Adipose tissue (tissue), 3 donors: ENCODE measurements at regions not wholly inside any gene's neighbourhood (a gene's known extent, or its start where the extent isn't known, plus 50 kb on each side); places are given as distances from the start of the nearest gene placed in this dataset.

Experiments used
- H3K27ac ChIP-seq: one replicate; pipeline ENCODE4 v1.5.1; 2013; ENCODE audit warnings: low read depth, low read length
- WGBS, 3 donors: extraction: QIAGEN DNeasy Blood & Tissue Kit; methylation state at CpG; one replicate each; pipeline ENCODE4 v1.1.7; 2013; 5-methylcytosine and 5-hydroxymethylcytosine counted together
- donor health status: healthy with polysubstance abuse.
- donor health status: Bipolar disorder and iron deficiency.
- donor health status: healthy.

DNA sequence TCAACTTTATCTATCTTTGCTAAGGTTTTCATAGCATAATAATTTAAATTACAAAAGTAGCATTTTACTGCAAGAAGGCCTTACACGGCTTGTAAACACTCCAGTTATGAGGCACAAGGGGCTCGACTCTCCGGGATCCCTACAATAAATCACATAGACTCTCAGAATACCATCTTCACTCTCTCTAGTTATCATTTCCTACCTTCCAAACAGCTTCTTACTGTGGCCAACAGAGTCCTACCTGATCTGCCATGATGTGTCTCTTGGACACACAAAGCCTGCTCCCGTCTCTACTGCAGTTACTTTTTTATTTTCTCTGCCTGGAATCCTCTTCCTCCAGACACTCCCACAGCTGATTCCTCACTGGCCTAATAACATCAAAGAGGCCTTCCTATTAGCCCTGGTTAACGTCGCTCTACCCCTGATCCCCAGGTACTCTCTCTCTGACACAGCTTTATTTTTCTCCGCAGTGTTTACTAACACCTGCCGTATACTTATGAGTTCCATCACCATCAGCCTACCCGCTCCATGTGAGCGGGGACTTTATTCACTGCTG lies 559.6 kb upstream of the DIPK2B start:
- 53 to 91% (median 77%) methylated on average over 10 of the region's 10 CpGs for WGBS, 3 donors
- no peak overlapping the region for H3K27ac ChIP-seq

DNA sequence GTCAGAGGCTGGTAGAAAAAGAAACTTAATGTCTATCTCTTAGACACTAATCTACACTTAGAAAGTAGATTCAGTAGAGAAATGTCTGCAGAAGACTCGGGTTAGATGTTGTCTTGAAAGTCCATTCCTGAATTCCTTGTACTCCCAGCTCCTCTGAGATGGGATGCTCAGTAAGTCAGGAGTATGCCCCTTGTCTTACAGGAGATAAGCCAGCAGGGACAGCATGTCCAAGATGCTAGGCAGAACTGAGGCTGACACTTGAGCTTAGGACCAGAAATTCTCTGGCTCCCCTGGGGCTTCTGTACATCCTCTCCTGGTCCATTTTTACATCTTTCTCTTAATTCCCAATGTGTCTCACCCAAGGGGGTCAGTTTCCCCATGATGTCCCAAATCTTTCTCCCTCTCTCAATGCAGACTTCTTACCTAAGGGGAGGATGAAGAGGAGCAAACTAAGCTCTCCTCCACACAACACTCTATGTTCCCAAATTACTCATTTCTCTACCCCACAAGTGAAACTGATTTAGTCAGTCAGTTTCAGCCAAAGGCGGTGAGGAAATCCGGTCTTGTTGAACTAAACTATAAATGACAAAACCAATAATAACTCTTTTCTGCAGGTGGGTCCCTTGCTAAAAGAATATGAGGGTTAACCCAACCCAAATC lies 558.2 kb upstream of the DIPK2B start:
- 46 to 73% (median 55%) methylated on average over 3 of the region's 3 CpGs for WGBS, 3 donors
- no peak overlapping the region for H3K27ac ChIP-seq

DNA sequence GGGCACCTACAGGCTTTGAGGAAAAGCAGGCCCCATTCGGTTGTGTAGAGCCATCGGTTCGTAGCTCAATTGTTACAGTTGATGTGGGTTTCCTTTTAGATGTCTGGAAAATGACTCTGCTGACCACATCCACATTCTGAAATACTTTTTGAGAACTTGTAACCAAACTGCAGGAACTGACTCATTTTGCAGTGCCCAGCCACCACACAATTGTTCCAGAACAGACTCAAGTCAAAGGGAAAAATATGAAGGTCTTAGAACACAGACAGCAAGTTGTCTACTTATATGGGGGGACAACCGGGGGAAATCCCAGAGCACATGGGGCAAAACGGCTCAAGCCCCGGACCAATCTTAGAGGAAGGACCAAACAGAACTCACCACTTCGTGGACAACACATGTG lies 557.6 kb upstream of the DIPK2B start:
- H3K27ac ChIP-seq = no peak overlapping the region
- 40 to 62% (median 52%) methylated on average over 7 of the region's 7 CpGs for WGBS, 3 donors

DNA sequence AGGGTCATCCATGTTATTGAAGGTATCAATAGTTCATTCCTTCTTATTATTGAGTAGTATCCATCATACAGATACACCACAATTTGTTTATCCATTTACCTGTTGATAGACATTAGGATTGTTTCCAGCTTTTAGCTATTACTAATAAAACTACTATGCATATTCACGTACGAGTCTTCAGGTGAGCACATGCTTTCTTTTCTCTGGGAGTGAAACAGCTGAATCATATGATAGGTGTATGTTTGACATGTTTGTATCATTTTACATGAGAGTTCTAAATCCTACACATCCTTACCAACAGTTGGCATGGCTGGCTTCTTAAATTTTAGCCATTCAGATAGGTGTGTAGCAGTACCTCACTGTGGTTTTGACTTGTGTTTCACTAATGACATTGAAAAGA lies 556.6 kb upstream of the DIPK2B start:
- 82 to 95% (median 84%) methylated on average over 2 of the region's 2 CpGs for WGBS, 3 donors
- no peak overlapping the region for H3K27ac ChIP-seq

DNA sequence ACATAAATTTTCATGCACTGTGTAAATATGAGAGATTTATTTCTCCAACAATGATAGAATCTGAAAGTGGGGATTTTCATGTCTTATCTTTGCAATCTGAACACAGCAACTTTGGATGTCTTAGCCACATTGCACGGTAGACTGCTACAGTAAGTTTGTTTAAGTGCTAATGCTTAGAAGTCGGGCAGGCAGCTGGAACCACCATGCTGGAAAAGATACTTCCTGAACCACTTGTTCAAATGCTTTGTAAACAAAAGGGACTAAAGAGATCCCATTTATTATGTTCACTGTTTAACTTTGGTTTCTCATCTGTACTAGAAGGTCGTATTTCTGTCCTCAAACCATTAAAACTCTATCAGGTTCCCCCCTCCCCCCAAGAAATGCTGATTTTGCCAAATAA lies 555.9 kb upstream of the DIPK2B start:
- 33 to 39% (median 34%) methylated on average over 3 of the region's 3 CpGs for WGBS, 3 donors
- H3K27ac ChIP-seq = no peak overlapping the region

DNA sequence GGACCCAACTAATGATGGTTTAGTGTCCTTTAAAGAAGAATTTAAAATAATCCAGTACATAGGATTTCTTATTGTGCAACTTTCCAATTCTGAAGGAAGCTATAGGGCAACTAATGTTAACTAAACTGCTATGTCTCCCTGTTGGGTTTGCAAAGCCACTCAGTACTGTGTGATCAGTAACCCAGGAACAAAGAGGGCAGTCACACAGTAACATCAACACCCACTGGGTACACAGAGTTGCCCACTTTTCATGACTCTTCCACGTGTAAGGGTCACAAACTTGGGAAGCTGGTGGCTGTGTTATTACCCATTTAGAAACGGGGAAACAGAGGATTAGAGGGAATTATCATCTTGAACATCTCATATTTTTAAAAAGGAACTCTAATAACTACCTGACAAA lies 555.0 kb upstream of the DIPK2B start:
- 49 to 70% (median 63%) methylated on average over 2 of the region's 2 CpGs for WGBS, 3 donors
- no peak overlapping the region for H3K27ac ChIP-seq

DNA sequence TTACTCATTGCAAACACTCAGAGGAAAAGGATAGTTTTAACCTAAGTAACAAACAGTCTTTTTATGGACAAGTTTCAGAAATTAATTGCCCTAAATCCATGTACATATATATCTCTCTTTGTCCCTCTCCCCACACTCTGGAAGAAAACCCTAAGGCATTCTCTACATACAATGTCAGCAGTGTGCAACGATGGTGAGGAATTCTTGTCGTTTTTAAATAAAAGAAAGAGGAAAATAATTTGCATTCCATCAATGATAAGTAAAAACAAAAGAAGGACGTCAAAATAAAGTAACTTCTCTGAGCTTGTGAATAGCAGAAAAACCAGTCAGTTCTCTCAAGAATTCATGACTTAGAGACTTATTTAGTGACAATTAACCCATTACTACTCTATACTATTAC lies 550.5 kb upstream of the DIPK2B start:
- 31 to 49% (median 40%) methylated on average over 3 of the region's 3 CpGs for WGBS, 3 donors
- no peak overlapping the region for H3K27ac ChIP-seq

DNA sequence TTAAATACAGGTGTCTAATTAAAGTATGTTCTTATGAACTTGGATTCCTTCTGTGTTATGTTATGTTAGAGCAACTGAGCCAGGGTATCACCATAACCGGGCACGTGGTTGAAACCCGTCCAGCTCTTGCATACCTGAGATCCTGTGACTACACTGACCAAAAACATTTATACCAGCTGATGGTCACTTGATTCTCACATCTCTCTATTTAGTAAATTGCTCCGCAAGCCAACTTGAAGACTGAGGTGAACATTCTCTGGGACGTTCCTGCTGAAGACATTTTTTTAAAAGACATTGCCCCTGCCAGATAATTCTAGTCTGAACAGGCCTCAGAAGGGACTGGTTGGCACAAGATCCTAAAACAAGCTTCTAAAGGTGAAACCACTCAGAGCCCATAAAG lies 550.0 kb upstream of the DIPK2B start:
- H3K27ac ChIP-seq = no peak overlapping the region
- WGBS, 3 donors = 63 to 77% (median 66%) methylated on average over 5 of the region's 5 CpGs

DNA sequence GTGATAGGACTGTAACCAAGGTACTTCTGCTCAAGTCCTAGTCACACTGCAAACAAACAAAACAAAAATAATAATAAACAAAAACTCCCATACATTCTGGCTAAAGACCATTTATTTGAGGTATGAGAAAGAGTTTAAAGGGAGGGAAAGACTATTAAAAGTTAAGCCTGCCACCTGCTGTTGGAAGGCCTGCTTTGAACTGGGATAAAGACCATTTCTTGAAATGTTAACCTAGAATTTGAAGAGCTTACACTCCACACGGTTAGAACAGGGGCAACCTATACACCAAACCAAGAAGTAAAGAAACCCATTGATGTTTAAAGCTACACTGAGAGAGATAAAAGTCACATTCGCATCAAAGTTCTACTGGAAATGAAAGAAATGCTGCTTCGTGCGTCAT lies 548.7 kb upstream of the DIPK2B start:
- WGBS, 3 donors = 66 to 76% (median 72%) methylated on average over 4 of the region's 4 CpGs
- H3K27ac ChIP-seq = no peak overlapping the region

DNA sequence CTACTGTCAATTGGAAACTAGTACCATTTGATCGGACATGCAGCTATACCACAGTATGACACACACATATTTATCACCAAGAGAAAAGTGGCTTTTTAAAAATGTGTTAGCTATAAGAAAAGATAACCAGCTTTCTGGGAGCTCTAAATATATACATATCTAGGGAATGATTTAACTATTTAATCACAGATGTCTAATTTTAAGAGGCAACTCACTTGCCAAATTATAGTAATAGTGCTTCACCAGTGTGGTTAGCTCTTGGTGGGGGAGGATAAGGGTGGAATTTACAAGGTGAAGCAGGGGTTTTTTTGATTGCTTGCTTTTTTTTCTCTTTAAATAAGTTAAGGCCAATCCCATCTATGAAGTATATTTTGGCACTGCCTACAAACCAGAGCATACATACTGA lies 547.7 kb upstream of the DIPK2B start:
- WGBS, 3 donors = 57 to 92% (median 88%) methylated on average over 1 of the region's 1 CpG
- H3K27ac ChIP-seq = no peak overlapping the region

DNA sequence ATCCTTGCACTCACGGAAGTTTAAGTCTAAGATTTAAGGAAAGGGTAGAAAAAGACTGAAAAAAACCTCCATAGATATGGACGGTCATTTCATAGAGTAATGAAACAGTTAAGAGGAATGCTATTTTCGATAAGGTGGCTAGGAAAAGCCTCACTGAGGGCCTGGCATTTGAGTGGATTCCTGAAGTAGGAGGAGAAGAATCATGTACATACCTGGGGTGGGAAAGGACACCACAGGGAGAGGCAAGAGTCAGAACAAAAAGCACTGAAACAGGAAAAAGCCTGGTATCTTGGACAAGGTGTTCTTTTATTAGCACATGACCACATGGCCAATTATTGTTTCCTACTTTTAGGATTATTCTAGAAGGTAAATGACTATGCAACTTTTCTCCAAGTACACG lies 547.2 kb upstream of the DIPK2B start:
- H3K27ac ChIP-seq = no peak overlapping the region
- WGBS, 3 donors = 51 to 64% (median 56%) methylated on average over 4 of the region's 4 CpGs

DNA sequence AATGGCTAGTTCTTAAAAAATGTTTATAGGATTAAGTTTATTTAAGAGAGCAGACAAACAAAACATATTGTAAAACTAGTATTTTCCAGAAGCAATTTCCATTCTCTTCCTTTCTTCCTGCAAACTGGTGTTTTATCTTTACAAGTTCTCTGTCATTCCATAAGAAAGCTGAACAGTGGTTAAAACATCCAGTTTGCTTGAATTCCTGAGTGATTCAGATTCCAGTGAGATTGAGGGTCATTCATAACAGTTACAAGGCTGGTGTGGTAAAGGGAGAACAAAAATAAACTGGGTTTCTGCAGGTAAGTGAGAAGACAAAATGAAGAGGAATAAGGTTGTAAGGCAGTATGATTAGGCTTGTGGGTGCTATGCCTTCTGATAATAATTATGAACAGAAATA lies 544.8 kb upstream of the DIPK2B start:
- H3K27ac ChIP-seq = no peak overlapping the region

DNA sequence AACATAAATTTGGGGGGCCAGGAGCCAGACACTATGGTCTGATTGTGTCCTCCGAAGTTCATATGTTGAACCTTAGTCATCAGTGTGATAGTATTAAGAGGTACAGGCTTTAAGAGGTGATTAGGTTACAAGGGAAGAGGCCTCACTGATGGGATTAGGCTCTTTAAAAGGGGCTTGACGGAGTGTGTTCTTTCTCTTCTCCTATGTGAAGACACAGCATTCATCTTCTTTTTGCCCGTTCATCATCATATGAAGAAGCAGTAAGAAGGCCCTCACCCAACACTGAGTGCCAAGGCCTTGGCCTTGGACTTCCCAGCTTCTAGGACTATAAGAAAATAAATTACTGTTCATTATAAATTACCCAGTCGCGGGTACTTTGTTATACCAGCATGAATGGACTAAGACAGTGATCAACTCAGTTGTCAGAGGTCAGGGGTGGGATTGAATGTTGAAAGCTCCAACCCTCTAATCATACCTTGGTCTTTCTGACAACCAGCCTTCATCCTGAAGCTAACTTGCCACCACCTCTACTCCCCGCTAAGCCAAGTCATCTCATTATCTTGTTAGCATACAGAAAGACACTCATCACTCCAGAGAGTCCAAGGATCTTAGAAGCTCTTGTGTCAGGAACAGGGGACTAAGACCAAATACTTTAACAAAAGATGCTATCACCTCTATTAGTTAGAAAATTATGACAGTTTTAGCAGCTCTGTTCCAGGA lies 543.4 kb upstream of the DIPK2B start:
- WGBS, 3 donors = 88 to 94% (median 88%) methylated on average over 6 of the region's 6 CpGs
- H3K27ac ChIP-seq = no peak overlapping the region

DNA sequence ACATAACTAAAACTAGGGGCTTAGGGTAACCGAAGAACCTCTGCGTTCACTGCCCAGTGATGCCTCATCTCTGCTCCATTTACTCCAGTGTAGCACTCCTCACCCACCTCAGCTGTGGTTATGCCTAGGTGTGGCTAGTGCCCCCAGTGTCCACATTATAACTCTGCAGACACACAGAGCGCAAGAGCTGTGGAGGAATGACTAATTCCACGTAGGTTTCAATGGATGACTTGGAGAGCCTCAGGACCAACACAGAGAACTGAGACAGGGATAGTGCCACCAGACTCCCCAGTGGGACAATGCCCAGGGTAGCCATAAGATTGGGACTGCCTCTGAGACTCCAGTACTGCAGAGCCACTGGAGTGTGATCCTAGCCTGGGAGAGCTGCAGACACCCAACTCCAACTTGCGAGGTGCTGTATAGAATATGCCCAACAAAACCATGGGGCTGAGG lies 542.4 kb upstream of the DIPK2B start:
- 81 to 89% (median 86%) methylated on average over 4 to 5 of the region's 5 CpGs for WGBS, 3 donors
- H3K27ac ChIP-seq = no peak overlapping the region

DNA sequence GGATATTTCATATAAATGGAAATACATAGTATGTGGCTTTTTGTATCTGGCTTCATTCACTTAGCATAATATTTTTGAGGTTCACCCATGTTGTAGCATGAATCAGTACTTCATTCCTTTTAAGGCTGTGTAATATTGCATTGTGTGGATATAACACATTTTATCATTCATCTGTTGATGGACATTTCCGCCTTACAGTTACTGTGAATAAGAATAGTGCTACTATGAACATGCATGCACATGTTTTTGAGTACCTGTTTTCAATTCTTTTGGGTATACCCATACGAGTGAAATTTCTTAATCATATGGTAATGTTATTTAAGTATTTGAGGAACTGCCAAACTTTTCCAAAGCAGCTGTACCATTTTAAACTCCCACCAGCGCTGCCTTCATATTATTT lies 539.6 kb upstream of the DIPK2B start:
- 55 to 71% (median 62%) methylated on average over 3 of the region's 3 CpGs for WGBS, 3 donors
- no peak overlapping the region for H3K27ac ChIP-seq

DNA sequence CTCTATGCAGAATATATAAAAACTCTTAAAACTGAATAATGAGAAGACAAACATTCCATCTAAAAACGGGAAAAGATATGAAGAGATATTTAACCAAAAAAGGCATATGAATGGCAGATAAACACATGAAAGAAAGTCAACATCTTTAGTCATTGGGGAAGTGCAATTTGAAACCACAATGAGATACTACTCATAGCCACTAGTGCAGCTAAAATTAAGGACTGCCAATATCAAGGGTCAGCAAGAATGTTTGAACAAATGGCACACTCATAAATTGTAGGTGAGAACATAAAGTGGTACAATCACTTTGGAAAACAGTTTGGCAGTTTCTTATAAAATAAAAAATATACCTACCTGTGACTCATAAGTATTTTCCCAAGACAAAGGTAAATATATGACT lies 534.9 kb upstream of the DIPK2B start:
- no peak overlapping the region for H3K27ac ChIP-seq
- 46 to 69% (median 54%) methylated on average over 1 of the region's 1 CpG for WGBS, 3 donors

DNA sequence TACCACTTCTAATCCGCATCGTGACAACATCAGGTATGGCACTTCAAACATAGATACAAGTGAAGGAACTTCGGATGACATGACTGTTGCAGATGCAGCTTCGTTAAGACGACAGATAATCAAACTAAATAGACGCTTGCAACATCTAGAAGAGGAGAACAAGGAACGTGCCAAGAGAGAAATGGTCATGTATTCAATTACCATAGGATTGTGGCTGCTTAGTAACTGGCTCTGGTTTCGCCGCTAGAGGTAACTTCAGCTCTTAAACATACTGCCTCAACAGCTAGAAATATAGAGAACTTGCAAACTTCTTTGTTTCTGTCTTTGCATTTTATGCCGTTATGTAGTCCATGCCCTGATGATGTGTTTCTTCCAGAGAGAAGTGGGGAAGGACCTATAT lies 530.8 kb upstream of the DIPK2B start:
- WGBS, 3 donors = 83 to 96% (median 86%) methylated on average over 10 of the region's 10 CpGs
- H3K27ac ChIP-seq = no peak overlapping the region

DNA sequence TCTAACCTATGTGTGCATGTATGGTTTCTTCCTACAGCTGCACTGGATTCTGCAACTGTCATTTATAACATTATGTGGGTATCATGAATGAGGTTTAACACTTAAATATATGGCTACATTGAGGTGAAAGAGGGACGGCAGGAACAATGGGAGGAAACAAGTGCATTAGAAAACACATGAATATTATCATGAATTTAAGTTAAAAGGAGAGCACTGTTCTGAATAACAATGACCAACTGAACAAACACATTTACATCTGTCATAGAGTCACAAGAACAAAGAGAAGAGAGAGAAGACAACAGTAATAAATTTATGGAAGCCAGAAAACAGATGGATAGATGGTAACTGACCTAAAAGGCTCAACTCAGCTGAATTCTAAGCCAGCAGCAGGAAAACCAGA lies 527.1 kb upstream of the DIPK2B start:
- 67 to 77% (median 70%) methylated on average over 1 of the region's 1 CpG for WGBS, 3 donors
- H3K27ac ChIP-seq = no peak overlapping the region

DNA sequence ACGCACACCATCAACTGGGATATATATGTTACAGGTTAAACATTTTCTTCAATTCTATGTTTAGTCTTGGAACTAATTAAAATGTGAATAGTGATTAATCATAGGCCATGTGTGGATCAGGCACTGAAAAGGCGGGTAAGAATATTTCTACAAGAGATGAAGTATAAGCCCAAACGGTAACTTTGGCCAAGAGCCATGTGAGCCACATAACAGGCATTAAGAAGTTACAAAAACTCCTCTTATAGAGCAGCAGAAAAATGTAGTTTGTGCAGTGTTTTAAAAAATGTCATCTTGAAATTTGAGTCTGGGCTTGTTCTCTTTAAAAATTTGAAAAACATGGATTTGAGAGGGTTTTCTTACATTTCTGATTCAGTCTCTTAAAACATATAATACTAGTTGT lies 521.8 kb upstream of the DIPK2B start:
- WGBS, 3 donors = 73 to 79% (median 77%) methylated on average over 3 of the region's 3 CpGs

More for the DNA sequence above, 521.8 kb upstream of the DIPK2B start:
- no peak overlapping the region for H3K27ac ChIP-seq
